Nephron (organoid): ENCODE measurements at regions not wholly inside any gene's neighbourhood (a gene's known extent, or its start where the extent isn't known, plus 50 kb on each side); places are given as distances from the start of the nearest gene placed in this dataset.
A peak's percentile ranks its signal among the peaks of the same experiment; 100 is the strongest.
"Not testable (repeated sequence)": the region's sequence is repeated elsewhere in the genome, so short reads cannot be mapped to it uniquely, and the experiment has no call there.

Experiments used
- H3K27ac Mint-ChIP-seq, 3 experiments: 2 replicates each; pipeline ENCODE4 v1.8.0; 2020; ENCODE audit warnings: mixed read lengths in 3 of 3, mild to moderate bottlenecking in 2 of 3, moderate library complexity in 1 of 3
- H3K27me3 Mint-ChIP-seq: 2 replicates; pipeline ENCODE4 v1.8.0; 2021; ENCODE audit warnings: low read depth, mild to moderate bottlenecking, moderate library complexity, mixed read lengths
- H3K36me3 Mint-ChIP-seq: 2 replicates; pipeline ENCODE4 v1.8.0; 2020; ENCODE audit warnings: low read depth, mixed read lengths
- H3K4me1 Mint-ChIP-seq: 2 replicates; pipeline ENCODE4 v1.8.0; 2020; ENCODE audit warnings: mixed read lengths
- H3K4me3 Mint-ChIP-seq, 3 experiments: 2 replicates each; pipeline ENCODE4 v1.8.0; 2020; ENCODE audit warnings: mild to moderate bottlenecking in 3 of 3, mixed read lengths in 3 of 3, moderate library complexity in 2 of 3
- H3K9me3 Mint-ChIP-seq: 2 replicates; pipeline ENCODE4 v1.8.0; 2020; ENCODE audit warnings: mixed read lengths
- TF ChIP-seq, protein P1 (sequence below), 3 experiments: fragments of 200-600 bp; sonication (generic); IDR thresholded peaks; one replicate each; pipeline ENCODE4 v1.5.0; 2021; ENCODE audit warnings: antibody characterized with exemption in 3 of 3; ENCODE audit not compliant: unreplicated experiment in 3 of 3

DNA sequence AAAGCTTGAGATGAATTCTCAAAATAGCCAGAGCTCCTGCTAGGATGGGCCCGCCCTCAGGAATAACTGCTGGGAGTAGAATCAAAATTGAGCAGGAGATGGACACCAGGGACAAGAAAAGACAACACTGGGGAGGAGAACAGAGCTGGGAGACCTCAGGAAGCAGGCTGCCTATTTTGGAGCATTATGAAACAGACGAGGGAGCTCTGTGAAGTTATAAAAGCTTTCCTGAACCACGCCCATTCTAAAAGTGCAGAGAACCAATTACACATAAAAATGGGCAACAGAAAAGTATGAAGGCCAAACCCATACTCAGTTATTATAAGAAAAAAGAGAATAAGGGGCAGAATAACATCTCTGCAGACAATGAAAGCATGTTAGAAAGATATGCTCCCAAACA is 213.9 kb upstream of the TRPC7 start:
- no peaks in the 10 kb centered on the region for H3K36me3 Mint-ChIP-seq

DNA sequence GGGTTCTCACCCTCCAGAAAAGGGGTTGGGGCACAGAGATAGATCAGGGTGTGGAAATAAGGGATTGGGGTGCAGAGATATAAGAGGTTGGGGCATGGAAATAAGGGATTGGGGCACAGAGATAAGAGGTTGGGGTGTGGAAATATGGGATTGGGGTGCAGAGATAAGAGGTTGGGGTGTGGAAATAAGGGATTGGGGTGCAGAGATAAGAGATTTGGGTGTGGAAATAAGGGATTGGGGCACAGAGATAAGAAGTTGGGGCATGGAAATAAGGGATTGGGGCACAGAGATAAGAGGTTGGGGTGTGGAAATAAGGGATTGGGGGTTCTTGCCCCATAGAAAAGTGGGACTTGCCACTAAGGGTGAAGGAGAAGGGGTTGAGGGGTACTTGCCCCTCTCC is 204.5 kb upstream of the TRPC7 start:
- not testable (repeated sequence) for H3K4me1 Mint-ChIP-seq, H3K27ac Mint-ChIP-seq, H3K27me3 Mint-ChIP-seq, H3K9me3 Mint-ChIP-seq, H3K4me3 Mint-ChIP-seq, H3K36me3 Mint-ChIP-seq

More for the DNA sequence above, 213.9 kb upstream of the TRPC7 start:
- Mint-ChIP-seq H3K4me1 (no peaks in the 10 kb centered on the region), H3K4me3 (no peak overlapping the region), H3K27me3 (peaks cover 3% of the 10 kb centered on the region), H3K9me3 (no peaks in the 10 kb centered on the region), H3K27ac (no peak overlapping the region)
- TF ChIP-seq, protein P1, sequence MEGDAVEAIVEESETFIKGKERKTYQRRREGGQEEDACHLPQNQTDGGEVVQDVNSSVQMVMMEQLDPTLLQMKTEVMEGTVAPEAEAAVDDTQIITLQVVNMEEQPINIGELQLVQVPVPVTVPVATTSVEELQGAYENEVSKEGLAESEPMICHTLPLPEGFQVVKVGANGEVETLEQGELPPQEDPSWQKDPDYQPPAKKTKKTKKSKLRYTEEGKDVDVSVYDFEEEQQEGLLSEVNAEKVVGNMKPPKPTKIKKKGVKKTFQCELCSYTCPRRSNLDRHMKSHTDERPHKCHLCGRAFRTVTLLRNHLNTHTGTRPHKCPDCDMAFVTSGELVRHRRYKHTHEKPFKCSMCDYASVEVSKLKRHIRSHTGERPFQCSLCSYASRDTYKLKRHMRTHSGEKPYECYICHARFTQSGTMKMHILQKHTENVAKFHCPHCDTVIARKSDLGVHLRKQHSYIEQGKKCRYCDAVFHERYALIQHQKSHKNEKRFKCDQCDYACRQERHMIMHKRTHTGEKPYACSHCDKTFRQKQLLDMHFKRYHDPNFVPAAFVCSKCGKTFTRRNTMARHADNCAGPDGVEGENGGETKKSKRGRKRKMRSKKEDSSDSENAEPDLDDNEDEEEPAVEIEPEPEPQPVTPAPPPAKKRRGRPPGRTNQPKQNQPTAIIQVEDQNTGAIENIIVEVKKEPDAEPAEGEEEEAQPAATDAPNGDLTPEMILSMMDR (IDR thresholded peaks at IDR 0.05; ENCODE audit: unreplicated experiment in 3 of 3): no peak

DNA sequence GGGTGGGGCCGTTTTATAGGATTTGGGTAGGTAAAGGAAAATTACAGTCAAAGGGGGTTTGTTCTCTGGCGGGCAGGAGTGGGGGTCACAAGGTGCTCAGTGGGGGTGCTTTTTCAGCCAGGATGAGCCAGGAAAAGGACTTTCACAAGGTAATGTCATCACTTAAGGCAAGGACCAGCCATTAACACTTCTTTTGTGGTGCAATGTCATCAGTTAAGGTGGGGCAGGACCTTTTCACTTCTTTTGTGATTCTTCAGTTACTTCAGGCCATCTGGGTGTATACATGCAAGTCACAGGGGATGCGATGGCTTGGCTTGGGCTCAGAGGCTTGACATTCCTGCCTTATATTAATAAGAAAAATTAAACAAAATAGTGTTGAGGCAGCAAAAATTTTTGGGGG is 200.1 kb upstream of the TRPC7 start:
- not testable (repeated sequence) for H3K36me3 Mint-ChIP-seq, H3K4me1 Mint-ChIP-seq, H3K27ac Mint-ChIP-seq, H3K27me3 Mint-ChIP-seq, H3K4me3 Mint-ChIP-seq, H3K9me3 Mint-ChIP-seq

- H3K4me1 Mint-ChIP-seq, H3K9me3 Mint-ChIP-seq, H3K27ac Mint-ChIP-seq, H3K36me3 Mint-ChIP-seq, H3K4me3 Mint-ChIP-seq, H3K27me3 Mint-ChIP-seq: not testable (repeated sequence)
Observed at GRCh38 chr5:136565050-136565449, 199.7 kb upstream of the TRPC7 start.

- not testable (repeated sequence) for H3K27me3 Mint-ChIP-seq, H3K4me3 Mint-ChIP-seq, H3K4me1 Mint-ChIP-seq, H3K9me3 Mint-ChIP-seq, H3K27ac Mint-ChIP-seq, H3K36me3 Mint-ChIP-seq
Observed at GRCh38 chr5:136564431-136564830, 199.1 kb upstream of the TRPC7 start.

GRCh38 chr5:136563489-136563888 is 198.1 kb upstream of the TRPC7 start:
- peaks cover 9% of the 10 kb centered on the region for H3K4me1 Mint-ChIP-seq
- H3K4me3 Mint-ChIP-seq: no peak overlapping the region
- no peaks in the 10 kb centered on the region for H3K27me3 Mint-ChIP-seq
- H3K36me3 Mint-ChIP-seq: no peaks in the 10 kb centered on the region
- no peaks in the 10 kb centered on the region for H3K9me3 Mint-ChIP-seq
- H3K27ac Mint-ChIP-seq: no peak overlapping the region
- TF ChIP-seq, protein P1 (IDR thresholded peaks at IDR 0.05; ENCODE audit: unreplicated experiment in 3 of 3): no peak

- TF ChIP-seq, protein P1 (IDR thresholded peaks at IDR 0.05; ENCODE audit: unreplicated experiment in 3 of 3): no peak
- Mint-ChIP-seq H3K4me3 (no peak overlapping the region), H3K27me3 (no peaks in the 10 kb centered on the region), H3K27ac (peak overlapping the region; percentile 80 to 88 (median 88)), H3K36me3 (no peaks in the 10 kb centered on the region), H3K9me3 (peaks cover 2% of the 10 kb centered on the region), H3K4me1 (peaks cover 9% of the 10 kb centered on the region)
Observed at GRCh38 chr5:136560126-136560525, 194.8 kb upstream of the TRPC7 start.

- Mint-ChIP-seq H3K27me3 (no peaks in the 10 kb centered on the region), H3K9me3 (peaks cover 5% of the 10 kb centered on the region), H3K27ac (peak overlapping the region; percentile 80 to 88 (median 88)), H3K36me3 (no peaks in the 10 kb centered on the region), H3K4me1 (peaks cover 9% of the 10 kb centered on the region), H3K4me3 (no peak overlapping the region)
- TF ChIP-seq, protein P1 (IDR thresholded peaks at IDR 0.05; ENCODE audit: unreplicated experiment in 3 of 3): no peak
Observed at GRCh38 chr5:136559651-136560050, 194.3 kb upstream of the TRPC7 start.

GRCh38 chr5:136547096-136547495 is 181.8 kb upstream of the TRPC7 start:
- H3K9me3 Mint-ChIP-seq, H3K36me3 Mint-ChIP-seq, H3K4me1 Mint-ChIP-seq, H3K4me3 Mint-ChIP-seq, H3K27me3 Mint-ChIP-seq, H3K27ac Mint-ChIP-seq: not testable (repeated sequence)

GRCh38 chr5:136546441-136546840 is 181.1 kb upstream of the TRPC7 start:
- not testable (repeated sequence) for H3K27me3 Mint-ChIP-seq, H3K4me3 Mint-ChIP-seq

DNA sequence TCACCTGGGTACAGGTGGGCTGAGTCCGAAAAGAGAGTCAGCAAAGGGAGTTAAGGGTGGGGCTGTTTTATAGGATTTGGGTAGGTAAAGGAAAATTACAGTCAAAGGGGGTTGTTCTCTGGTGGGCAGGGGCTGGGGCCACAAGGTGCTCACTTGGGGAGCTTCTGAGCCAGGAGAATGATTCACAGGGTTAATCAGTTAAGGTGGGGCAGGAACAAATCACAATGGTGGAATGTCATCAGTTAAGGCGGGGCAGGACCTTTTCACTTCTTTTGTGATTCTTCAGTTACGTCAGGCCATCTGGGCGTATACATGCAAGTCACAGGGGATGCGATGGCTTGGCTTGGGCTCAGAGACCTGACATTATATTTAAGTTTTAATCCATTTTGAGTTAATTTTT is 179.7 kb upstream of the TRPC7 start:
- not testable (repeated sequence) for H3K27ac Mint-ChIP-seq, H3K9me3 Mint-ChIP-seq, H3K36me3 Mint-ChIP-seq, H3K4me3 Mint-ChIP-seq, H3K4me1 Mint-ChIP-seq, H3K27me3 Mint-ChIP-seq

More at GRCh38 chr5:136546441-136546840, 181.1 kb upstream of the TRPC7 start:
- not testable (repeated sequence) for H3K36me3 Mint-ChIP-seq, H3K9me3 Mint-ChIP-seq, H3K27ac Mint-ChIP-seq, H3K4me1 Mint-ChIP-seq
